Right cardiac atrium (tissue), 5 donors: ENCODE measurements at regions not wholly inside any gene's neighbourhood (a gene's known extent, or its start where the extent isn't known, plus 50 kb on each side); places are given as distances from the start of the nearest gene placed in this dataset.
"Not testable (repeated sequence)": the region's sequence is repeated elsewhere in the genome, so short reads cannot be mapped to it uniquely, and the experiment has no call there.

Experiments
- ATAC-seq, 2 donors: fragments of 200-7000 bp; cut with Tn5 transposase; one replicate each; pipeline versions ENCODE4 v1.8.0 to v1.9.1; 2020; ENCODE audit warnings: moderate library complexity in 2 of 2, mild to moderate bottlenecking in 1 of 2
- DNase-seq, 3 donors: peaks; one replicate each; pipeline ENCODE4 v3.0.0-alpha.2; 2020
- H3K27ac ChIP-seq: one replicate; pipeline ENCODE4 v1.5.1; 2013; ENCODE audit warnings: mild to moderate bottlenecking, low read length, control low read depth, moderate library complexity
- H3K27me3 ChIP-seq: one replicate; pipeline ENCODE4 v1.6.1; 2013; ENCODE audit not compliant: control insufficient read depth, insufficient read depth
- H3K4me1 ChIP-seq: one replicate; pipeline ENCODE4 v1.6.1; 2013; ENCODE audit warnings: low read length; ENCODE audit not compliant: control insufficient read depth, insufficient read depth
- H3K4me3 ChIP-seq: one replicate; pipeline ENCODE4 v1.5.1; 2013; ENCODE audit warnings: low read length, control low read depth
- H3K9me3 ChIP-seq: one replicate; pipeline ENCODE4 v1.6.1; 2013; ENCODE audit warnings: low read length; ENCODE audit not compliant: control insufficient read depth
- WGBS: extraction: QIAGEN DNeasy Blood & Tissue Kit; methylation state at CpG from one replicate; pipeline ENCODE4 v1.1.7; 2013; 5-methylcytosine and 5-hydroxymethylcytosine counted together
- intact Hi-C, 4 donors: fragments of 100-400 bp; cut with DNase I; formaldehyde crosslinking; loops; one replicate each; pipeline versions ENCODE4 v1.11.0 to v1.14.0; 2022 to 2023
- donor health status: healthy with polysubstance abuse.
- donor health status: DM: no; HTN: yes; CAD: no.
- donor health status: DM: no; HTN: no; CAD: no.
- donor health status: DM: no; HTN: yes; CAD: no; lungs with severe emphysema.
- donor health status: DM: yes; HTN: yes; CAD: no.

DNA sequence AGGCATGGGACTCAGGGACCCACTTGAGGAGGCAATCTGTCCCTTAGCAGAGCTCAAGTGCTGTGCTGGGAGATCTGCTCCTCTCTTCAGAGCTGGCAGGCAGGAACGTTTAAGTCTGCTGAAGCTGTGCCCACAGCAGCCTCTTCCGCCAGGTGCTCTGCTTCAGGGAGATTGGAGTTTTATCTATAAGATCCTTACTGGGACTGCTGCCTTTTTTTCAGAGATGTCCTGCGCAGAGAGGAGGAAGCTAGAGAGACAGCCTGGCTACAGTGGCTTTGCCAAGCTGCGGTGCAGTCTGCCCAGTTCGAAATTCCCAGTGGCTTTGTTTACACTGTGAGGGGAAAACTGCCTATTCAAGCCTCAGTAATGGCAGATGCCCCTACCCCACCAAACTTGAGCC is 329.8 kb downstream of the BMPER start:
- H3K4me3 ChIP-seq, H3K9me3 ChIP-seq, intact Hi-C loops, H3K4me1 ChIP-seq, ATAC-seq, H3K27ac ChIP-seq, H3K27me3 ChIP-seq, DNase-seq: not testable (repeated sequence)
- WGBS: 72% methylated on average over 5 of the region's 5 CpGs

GRCh38 chr7:34236057-34236456 is 330.7 kb downstream of the BMPER start:
- Histone ChIP-seq H3K27me3 (no peaks in the 10 kb centered on the region), H3K9me3 (no peaks in the 10 kb centered on the region), H3K4me3 (no peak overlapping the region), H3K27ac (no peak overlapping the region), H3K4me1 (no peaks in the 10 kb centered on the region)
- intact Hi-C loops: no loop called here
- DNase-seq: no peak
- WGBS: 91% methylated on average over 2 of the region's 2 CpGs
- ATAC-seq: no peak

GRCh38 chr7:34236839-34237492 is 331.6 kb downstream of the BMPER start:
- no peaks in the 10 kb centered on the region for H3K9me3 ChIP-seq
- H3K27ac ChIP-seq: no peak overlapping the region
- ATAC-seq: no peak
- intact Hi-C loops: no loop called here
- no peak for DNase-seq
- H3K4me3 ChIP-seq: no peak overlapping the region
- H3K4me1 ChIP-seq: no peaks in the 10 kb centered on the region
- 74% methylated on average over 2 of the region's 2 CpGs for WGBS
- H3K27me3 ChIP-seq: no peaks in the 10 kb centered on the region

- Histone ChIP-seq H3K4me1 (no peaks in the 10 kb centered on the region), H3K27ac (no peak overlapping the region), H3K4me3 (no peak overlapping the region), H3K9me3 (no peaks in the 10 kb centered on the region), H3K27me3 (no peaks in the 10 kb centered on the region)
- 73% methylated on average over 1 of the region's 1 CpG for whole genome bisulfite sequencing
- DNase-seq (no peak), ATAC-seq (no peak)
- intact Hi-C loops: no loop called here
Measured at GRCh38 chr7:34237493-34237849, 332.1 kb downstream of the BMPER start.

- no peaks in the 10 kb centered on the region for H3K9me3 ChIP-seq
- DNase-seq (no peak), ATAC-seq (no peak)
- no peaks in the 10 kb centered on the region for H3K27me3 ChIP-seq
- 56% methylated on average over 4 of the region's 4 CpGs for whole genome bisulfite sequencing
- no peaks in the 10 kb centered on the region for H3K4me1 ChIP-seq
- no peak overlapping the region for H3K4me3 ChIP-seq
- no peak overlapping the region for H3K27ac ChIP-seq
- intact Hi-C loops: no loop called here
Measured at GRCh38 chr7:34240417-34240816, 335.1 kb downstream of the BMPER start.

DNA sequence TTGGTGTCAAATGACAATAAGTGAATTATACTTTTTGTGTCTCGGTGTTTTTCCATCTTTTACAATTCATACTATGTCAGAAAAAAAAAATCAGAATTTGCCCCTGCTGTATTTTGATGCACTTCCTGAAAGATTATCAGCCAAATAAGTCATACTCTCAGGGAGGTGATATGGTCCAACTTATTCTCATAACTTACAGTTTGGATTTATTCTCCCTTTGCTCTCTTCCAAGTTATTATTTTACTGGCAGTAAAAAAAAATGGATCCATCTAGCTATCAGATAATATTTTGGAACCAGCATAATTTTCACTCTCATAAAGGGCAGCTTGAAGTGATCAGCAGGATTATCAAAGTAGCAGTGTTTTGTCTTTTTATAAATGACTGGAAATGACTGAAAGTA is 337.1 kb downstream of the BMPER start:
- H3K4me1 ChIP-seq: no peaks in the 10 kb centered on the region
- intact Hi-C loops: no loop called here
- no peak overlapping the region for H3K27ac ChIP-seq
- no peak for DNase-seq
- ATAC-seq: no peak
- WGBS: 49% methylated on average over 1 of the region's 1 CpG
- no peak overlapping the region for H3K4me3 ChIP-seq
- H3K9me3 ChIP-seq: no peaks in the 10 kb centered on the region
- H3K27me3 ChIP-seq: no peaks in the 10 kb centered on the region

- 85% methylated on average over 4 of the region's 4 CpGs for WGBS
- no peaks in the 10 kb centered on the region for H3K4me1 ChIP-seq
- H3K27ac ChIP-seq: no peak overlapping the region
- H3K4me3 ChIP-seq: no peak overlapping the region
- H3K9me3 ChIP-seq: no peaks in the 10 kb centered on the region
- DNase-seq: no peak
- intact Hi-C loops: no loop called here
- ATAC-seq: no peak
- H3K27me3 ChIP-seq: no peaks in the 10 kb centered on the region
Measured at GRCh38 chr7:34245246-34245645, 339.9 kb downstream of the BMPER start.

DNA sequence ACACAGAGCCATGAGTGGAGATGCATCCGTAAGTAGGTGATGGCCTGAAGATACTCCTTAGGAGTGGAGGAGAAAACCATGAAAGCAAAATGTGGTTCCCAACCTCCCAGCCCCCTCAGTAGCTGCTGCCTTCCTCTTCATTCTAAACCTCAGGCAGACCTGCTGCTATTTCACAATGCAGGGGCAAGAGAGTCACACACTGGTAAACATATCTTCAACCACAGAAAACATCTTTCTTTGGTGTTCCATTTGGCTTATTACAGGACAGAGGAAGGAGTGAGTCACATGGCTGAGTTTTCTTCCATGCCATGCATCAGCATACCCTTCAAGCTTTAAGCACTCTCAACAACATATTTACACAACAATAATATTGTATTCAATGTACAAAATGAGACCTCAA is 342.1 kb downstream of the BMPER start:
- Histone ChIP-seq H3K27me3 (no peaks in the 10 kb centered on the region), H3K4me3 (no peak overlapping the region), H3K27ac (no peak overlapping the region), H3K4me1 (no peaks in the 10 kb centered on the region), H3K9me3 (no peaks in the 10 kb centered on the region)
- 87% methylated on average over 1 of the region's 1 CpG for WGBS
- DNase-seq (no peak), ATAC-seq (no peak)
- intact Hi-C loops: no loop called here

GRCh38 chr7:34249192-34249591 is 343.9 kb downstream of the BMPER start:
- no peak for ATAC-seq
- no peak overlapping the region for H3K4me3 ChIP-seq
- no peaks in the 10 kb centered on the region for H3K9me3 ChIP-seq
- H3K27ac ChIP-seq: no peak overlapping the region
- H3K4me1 ChIP-seq: no peaks in the 10 kb centered on the region
- WGBS: 67% methylated on average over 2 of the region's 2 CpGs
- DNase-seq: no peak
- intact Hi-C loops: no loop called here
- H3K27me3 ChIP-seq: no peaks in the 10 kb centered on the region

DNA sequence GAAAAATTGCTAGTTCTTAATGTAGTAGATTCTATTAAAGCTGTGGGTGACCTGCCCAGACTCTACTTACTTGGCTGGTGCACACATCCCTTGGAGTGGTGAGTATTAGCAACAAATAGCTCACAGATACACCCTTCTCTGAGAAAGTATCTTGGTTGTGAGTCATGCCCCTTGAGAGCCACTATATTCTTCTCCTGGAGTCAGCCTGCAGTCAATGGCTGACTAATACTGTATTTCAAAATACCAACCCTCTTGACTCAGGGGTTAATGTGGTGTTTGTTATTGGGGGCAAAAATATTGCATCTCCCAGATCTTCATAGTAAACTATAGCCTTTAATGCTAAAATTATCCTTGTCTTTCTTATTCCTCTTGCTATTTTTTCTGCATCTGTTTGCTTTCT is 354.9 kb downstream of the BMPER start:
- Histone ChIP-seq H3K27ac (no peak overlapping the region), H3K4me1 (no peaks in the 10 kb centered on the region), H3K4me3 (no peak overlapping the region), H3K9me3 (no peaks in the 10 kb centered on the region), H3K27me3 (no peaks in the 10 kb centered on the region)
- ATAC-seq (peak in 1 of 2 donors; percentile 66), DNase-seq (no peak)
- intact Hi-C loops: no loop called here

DNA sequence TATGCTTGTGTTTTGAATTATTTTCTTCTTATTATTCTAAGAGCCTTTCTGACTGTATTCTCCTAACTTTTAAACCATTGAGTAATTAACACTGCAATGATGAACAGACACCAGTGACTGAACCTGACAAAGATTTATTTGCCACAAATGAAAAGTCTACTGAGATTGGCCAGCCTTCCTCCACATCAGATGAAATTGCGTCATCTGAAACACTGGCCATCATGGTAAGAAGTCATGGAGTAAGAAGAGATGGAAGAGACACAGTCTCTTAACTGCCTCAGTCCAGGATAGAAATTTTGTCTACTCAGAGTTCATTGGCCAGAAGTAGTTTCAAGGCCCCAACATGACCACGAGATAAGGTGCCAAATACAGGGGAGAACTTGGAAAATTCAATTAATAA is 357.8 kb downstream of the BMPER start:
- no peaks in the 10 kb centered on the region for H3K27me3 ChIP-seq
- no peak overlapping the region for H3K4me3 ChIP-seq
- ATAC-seq (no peak), DNase-seq (no peak)
- H3K27ac ChIP-seq: no peak overlapping the region
- intact Hi-C loops: no loop called here
- 62% methylated on average over 2 of the region's 2 CpGs for WGBS
- no peaks in the 10 kb centered on the region for H3K4me1 ChIP-seq
- H3K9me3 ChIP-seq: no peaks in the 10 kb centered on the region

DNA sequence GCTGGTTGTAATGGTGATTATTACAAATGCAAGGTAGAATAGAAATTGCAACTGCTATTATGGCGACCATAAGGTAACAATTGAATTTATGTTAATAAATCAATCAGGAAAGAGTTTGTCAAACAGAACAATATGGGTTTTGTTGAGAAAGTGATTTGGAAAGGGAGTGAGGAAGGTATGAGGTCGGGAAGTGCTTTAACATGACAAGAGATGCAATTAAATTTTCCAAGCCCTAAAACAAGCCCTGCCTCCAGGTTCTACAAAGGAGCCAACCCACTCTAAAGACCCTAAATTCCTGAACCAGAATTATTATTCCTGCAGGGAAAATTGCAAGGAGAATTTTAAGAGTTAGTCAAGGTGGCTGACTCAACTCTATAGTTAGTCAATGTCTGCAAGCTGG is 363.7 kb downstream of the BMPER start:
- no peak overlapping the region for H3K27ac ChIP-seq
- intact Hi-C loops: no loop called here
- H3K27me3 ChIP-seq: no peaks in the 10 kb centered on the region
- ATAC-seq: no peak
- DNase-seq: no peak
- H3K4me1 ChIP-seq: no peaks in the 10 kb centered on the region
- no peaks in the 10 kb centered on the region for H3K9me3 ChIP-seq
- WGBS: 56% methylated on average over 2 of the region's 2 CpGs
- H3K4me3 ChIP-seq: no peak overlapping the region
